Left lung (tissue), 4 donors: ENCODE measurements at regions not wholly inside any gene's neighbourhood (a gene's known extent, or its start where the extent isn't known, plus 50 kb on each side); places are given as distances from the start of the nearest gene placed in this dataset.
A peak's percentile ranks its signal among the peaks of the same experiment; 100 is the strongest.

Source experiments
- ATAC-seq: fragments of 200-7000 bp; cut with Tn5 transposase; one replicate; pipeline ENCODE4 v1.9.1; 2020; ENCODE audit warnings: moderate library complexity
- DNase-seq, 4 donors: peaks; one replicate each; pipeline ENCODE4 v3.0.0-alpha.2; 2013 to 2020
- H3K27ac ChIP-seq, 2 donors: fragments of 200-600 bp; sonication (generic) in 1 of 2; one replicate each; pipeline versions ENCODE4 v1.5.0 to v1.8.0; 2020 to 2021
- H3K27me3 ChIP-seq, 2 donors: fragments of 200-600 bp; sonication (generic) in 1 of 2; one replicate each; pipeline versions ENCODE4 v1.5.0 to v1.8.0; 2020 to 2021
- H3K36me3 ChIP-seq, 2 donors: fragments of 200-600 bp; sonication (generic) in 1 of 2; one replicate each; pipeline versions ENCODE4 v1.5.0 to v1.8.0; 2020 to 2021
- H3K4me1 ChIP-seq, 2 donors: fragments of 200-600 bp; one replicate each; pipeline ENCODE4 v1.8.0; 2021
- H3K4me3 ChIP-seq, 2 donors: fragments of 200-600 bp; sonication (generic) in 1 of 2; one replicate each; pipeline versions ENCODE4 v1.5.0 to v1.8.0; 2020 to 2021; ENCODE audit warnings: mild to moderate bottlenecking in 1 of 2
- H3K9me3 ChIP-seq, 2 donors: fragments of 200-600 bp; sonication (generic) in 1 of 2; one replicate each; pipeline versions ENCODE4 v1.5.0 to v1.8.0; 2020 to 2021
- intact Hi-C, 2 donors: fragments of 100-400 bp; cut with DNase I; formaldehyde crosslinking; loops; one replicate each; pipeline versions ENCODE4 v1.11.2 to v1.14.2; 2022
- TF ChIP-seq, protein P1 (sequence below), 2 donors: fragments of 200-600 bp; sonication (generic) in 1 of 2; IDR thresholded peaks; one replicate each; pipeline versions ENCODE4 v1.5.0 to v1.8.0; 2021; ENCODE audit warnings: antibody characterized with exemption in 2 of 2
- donor health status: DM: no; HTN: yes; CAD: no.
- donor health status: DM: no; HTN: no; CAD: no.

DNA sequence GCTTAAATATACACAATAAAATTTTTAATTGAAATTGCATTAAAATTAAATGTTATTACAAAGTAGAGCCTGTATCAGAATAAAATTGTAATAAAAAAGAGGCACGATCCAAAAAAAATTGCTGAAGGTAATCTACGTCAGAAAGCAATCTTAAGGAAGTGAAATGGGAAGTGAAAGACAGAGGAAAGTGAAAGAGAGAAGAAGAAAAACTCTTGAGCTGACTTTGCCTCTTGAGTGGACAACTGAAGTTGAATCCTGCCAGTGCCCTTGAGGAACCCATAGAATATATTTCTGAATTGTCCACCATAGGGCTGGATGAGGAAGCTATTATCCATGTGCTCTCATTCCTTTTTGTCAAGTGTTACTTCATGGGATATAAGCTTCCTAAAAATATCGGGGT lies 285.1 kb upstream of the STAC start:
- H3K9me3 ChIP-seq: no peaks in the 10 kb centered on the region

DNA sequence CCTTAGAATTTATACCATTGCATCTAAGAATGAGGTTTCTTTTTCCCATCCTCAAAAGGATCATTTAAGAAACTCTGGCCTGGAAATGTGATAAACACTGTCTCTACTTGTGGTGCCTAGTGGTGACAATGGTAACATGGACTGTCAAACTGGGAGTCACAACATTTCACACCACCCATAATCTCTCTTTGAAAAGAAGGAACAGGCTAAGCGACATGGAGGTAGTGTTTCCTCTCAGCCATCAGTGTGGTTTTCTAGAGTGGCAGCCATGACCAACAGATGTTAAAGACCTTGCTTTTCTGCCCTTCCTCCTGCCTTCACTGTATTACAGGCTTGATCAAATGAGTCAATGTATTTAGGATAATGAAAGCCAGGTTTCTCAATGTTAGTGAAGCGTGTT lies 283.1 kb upstream of the STAC start:
- TF ChIP-seq, protein P1, sequence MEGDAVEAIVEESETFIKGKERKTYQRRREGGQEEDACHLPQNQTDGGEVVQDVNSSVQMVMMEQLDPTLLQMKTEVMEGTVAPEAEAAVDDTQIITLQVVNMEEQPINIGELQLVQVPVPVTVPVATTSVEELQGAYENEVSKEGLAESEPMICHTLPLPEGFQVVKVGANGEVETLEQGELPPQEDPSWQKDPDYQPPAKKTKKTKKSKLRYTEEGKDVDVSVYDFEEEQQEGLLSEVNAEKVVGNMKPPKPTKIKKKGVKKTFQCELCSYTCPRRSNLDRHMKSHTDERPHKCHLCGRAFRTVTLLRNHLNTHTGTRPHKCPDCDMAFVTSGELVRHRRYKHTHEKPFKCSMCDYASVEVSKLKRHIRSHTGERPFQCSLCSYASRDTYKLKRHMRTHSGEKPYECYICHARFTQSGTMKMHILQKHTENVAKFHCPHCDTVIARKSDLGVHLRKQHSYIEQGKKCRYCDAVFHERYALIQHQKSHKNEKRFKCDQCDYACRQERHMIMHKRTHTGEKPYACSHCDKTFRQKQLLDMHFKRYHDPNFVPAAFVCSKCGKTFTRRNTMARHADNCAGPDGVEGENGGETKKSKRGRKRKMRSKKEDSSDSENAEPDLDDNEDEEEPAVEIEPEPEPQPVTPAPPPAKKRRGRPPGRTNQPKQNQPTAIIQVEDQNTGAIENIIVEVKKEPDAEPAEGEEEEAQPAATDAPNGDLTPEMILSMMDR (IDR thresholded peaks at IDR 0.05): no peak
- Histone ChIP-seq H3K27me3 (no peaks in the 10 kb centered on the region), H3K4me1 (no peaks in the 10 kb centered on the region), H3K27ac (no peak overlapping the region), H3K36me3 (no peaks in the 10 kb centered on the region), H3K4me3 (no peak overlapping the region), H3K9me3 (no peaks in the 10 kb centered on the region)
- no peak for ATAC-seq
- no peak for DNase-seq
- intact Hi-C loops: no loop called here

More for the DNA sequence above, 285.1 kb upstream of the STAC start:
- TF ChIP-seq, protein P1 (IDR thresholded peaks at IDR 0.05): no peak
- H3K27ac ChIP-seq: no peak overlapping the region
- no peaks in the 10 kb centered on the region for H3K36me3 ChIP-seq
- H3K27me3 ChIP-seq: no peaks in the 10 kb centered on the region
- DNase-seq (no peak), ATAC-seq (no peak)
- intact Hi-C loops: no loop called here
- H3K4me1 ChIP-seq: no peaks in the 10 kb centered on the region
- H3K4me3 ChIP-seq: no peak overlapping the region

GRCh38 chr3:36114353-36114752 lies 266.0 kb upstream of the STAC start:
- DNase-seq: no peak
- no peak for ATAC-seq
- H3K36me3 ChIP-seq: no peaks in the 10 kb centered on the region
- no peak overlapping the region for H3K4me3 ChIP-seq
- no peaks in the 10 kb centered on the region for H3K27me3 ChIP-seq
- H3K9me3 ChIP-seq: no peaks in the 10 kb centered on the region
- H3K4me1 ChIP-seq: no peaks in the 10 kb centered on the region
- TF ChIP-seq, protein P1 (IDR thresholded peaks at IDR 0.05): no peak
- no peak overlapping the region for H3K27ac ChIP-seq
- intact Hi-C loops: no loop called here

- ATAC-seq: peak; percentile 87
- Histone ChIP-seq H3K27me3 (no peaks in the 10 kb centered on the region), H3K9me3 (peaks cover 0 to 17% of the 10 kb centered on the region in 2 donors), H3K27ac (no peak overlapping the region), H3K4me1 (no peaks in the 10 kb centered on the region), H3K36me3 (no peaks in the 10 kb centered on the region), H3K4me3 (no peak overlapping the region)
- TF ChIP-seq, protein P1 (IDR thresholded peaks at IDR 0.05): peak; percentile 22 to 33
- intact Hi-C loops: no loop called here
- DNase-seq: no peak
These were observed 256.0 kb upstream of the STAC start for GRCh38 chr3:36124118-36124796.

- intact Hi-C loops: no loop called here
- Histone ChIP-seq H3K9me3 (peaks cover 0 to 9% of the 10 kb centered on the region in 2 donors), H3K4me1 (no peaks in the 10 kb centered on the region), H3K27me3 (no peaks in the 10 kb centered on the region), H3K4me3 (no peak overlapping the region), H3K36me3 (no peaks in the 10 kb centered on the region), H3K27ac (no peak overlapping the region)
- DNase-seq: no peak
- TF ChIP-seq, protein P1 (IDR thresholded peaks at IDR 0.05): no peak
- no peak for ATAC-seq
These were observed 248.1 kb upstream of the STAC start for GRCh38 chr3:36132214-36132613.
